ENCODE measurements at regions not wholly inside any gene's neighbourhood (a gene's known extent, or its start where the extent isn't known, plus 50 kb on each side); places are given as distances from the start of the nearest gene placed in this dataset.

- H3K36me3 ChIP-seq: no peaks in the 10 kb centered on the region
- WGBS, 2 donors (ENCODE audit: low coverage in 1 of 2): 75 to 85% methylated on average over 5 of the region's 5 CpGs
- H3K4me1 ChIP-seq: no peaks in the 10 kb centered on the region
- H3K27ac ChIP-seq: no peak overlapping the region
- peaks cover 0 to under 1% (median 0%) of the 10 kb centered on the region in 3 donors for H3K9me3 ChIP-seq
- no peak overlapping the region for H3K4me3 ChIP-seq
- no peak for TF ChIP-seq POLR2AphosphoS5 (IDR thresholded peaks at IDR 0.05)
- TF ChIP-seq POLR2A (IDR thresholded peaks at IDR 0.05): no peak
- TF ChIP-seq EP300 (IDR thresholded peaks at IDR 0.05): no peak
- TF ChIP-seq, protein P1, sequence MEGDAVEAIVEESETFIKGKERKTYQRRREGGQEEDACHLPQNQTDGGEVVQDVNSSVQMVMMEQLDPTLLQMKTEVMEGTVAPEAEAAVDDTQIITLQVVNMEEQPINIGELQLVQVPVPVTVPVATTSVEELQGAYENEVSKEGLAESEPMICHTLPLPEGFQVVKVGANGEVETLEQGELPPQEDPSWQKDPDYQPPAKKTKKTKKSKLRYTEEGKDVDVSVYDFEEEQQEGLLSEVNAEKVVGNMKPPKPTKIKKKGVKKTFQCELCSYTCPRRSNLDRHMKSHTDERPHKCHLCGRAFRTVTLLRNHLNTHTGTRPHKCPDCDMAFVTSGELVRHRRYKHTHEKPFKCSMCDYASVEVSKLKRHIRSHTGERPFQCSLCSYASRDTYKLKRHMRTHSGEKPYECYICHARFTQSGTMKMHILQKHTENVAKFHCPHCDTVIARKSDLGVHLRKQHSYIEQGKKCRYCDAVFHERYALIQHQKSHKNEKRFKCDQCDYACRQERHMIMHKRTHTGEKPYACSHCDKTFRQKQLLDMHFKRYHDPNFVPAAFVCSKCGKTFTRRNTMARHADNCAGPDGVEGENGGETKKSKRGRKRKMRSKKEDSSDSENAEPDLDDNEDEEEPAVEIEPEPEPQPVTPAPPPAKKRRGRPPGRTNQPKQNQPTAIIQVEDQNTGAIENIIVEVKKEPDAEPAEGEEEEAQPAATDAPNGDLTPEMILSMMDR (IDR thresholded peaks at IDR 0.05): no peak
- ATAC-seq: no peak
- no peaks in the 10 kb centered on the region for H3K27me3 ChIP-seq
Observed at GRCh38 chr18:56019908-56020307, 431.9 kb upstream of the TCF4 start.

GRCh38 chr18:56019156-56019555, 431.2 kb upstream of the TCF4 start:
- Histone ChIP-seq H3K4me3 (no peak overlapping the region), H3K9me3 (peaks cover 0 to 8% (median 0%) of the 10 kb centered on the region in 3 donors), H3K27ac (no peak overlapping the region), H3K4me1 (no peaks in the 10 kb centered on the region), H3K36me3 (no peaks in the 10 kb centered on the region), H3K27me3 (no peaks in the 10 kb centered on the region)
- 40 to 55% methylated on average over 1 to 2 of the region's 2 CpGs for WGBS, 2 donors (ENCODE audit: low coverage in 1 of 2)
- no peak for ATAC-seq
- no peak for TF ChIP-seq EP300 (IDR thresholded peaks at IDR 0.05)
- TF ChIP-seq, protein P1 (IDR thresholded peaks at IDR 0.05): no peak
- no peak for TF ChIP-seq POLR2AphosphoS5 (IDR thresholded peaks at IDR 0.05)
- TF ChIP-seq POLR2A (IDR thresholded peaks at IDR 0.05): no peak

DNA sequence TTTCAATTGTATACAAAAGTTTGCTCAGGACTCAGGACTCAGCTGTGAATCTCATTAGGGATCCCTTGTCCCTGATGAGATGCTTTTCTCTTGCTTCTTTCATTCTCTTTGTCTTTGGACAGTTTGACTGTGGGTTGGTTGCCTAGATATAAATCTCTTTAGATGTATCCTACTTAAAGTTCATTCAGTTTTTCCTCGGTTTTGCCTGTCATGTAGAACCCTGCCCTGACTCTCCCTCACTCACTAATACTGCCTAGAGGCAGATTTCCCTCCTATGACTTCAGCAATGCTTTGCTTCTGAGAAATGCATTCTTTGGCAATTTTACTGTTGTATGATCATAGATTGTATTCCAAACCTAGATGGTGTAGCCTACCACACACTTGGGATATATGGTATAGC, 421.4 kb upstream of the TCF4 start:
- TF ChIP-seq POLR2A (IDR thresholded peaks at IDR 0.05): no peak
- no peak for TF ChIP-seq EP300 (IDR thresholded peaks at IDR 0.05)
- TF ChIP-seq, protein P1 (IDR thresholded peaks at IDR 0.05): no peak
- TF ChIP-seq POLR2AphosphoS5 (IDR thresholded peaks at IDR 0.05): no peak
- peaks cover 0 to 19% (median 0%) of the 10 kb centered on the region in 3 donors for H3K9me3 ChIP-seq
- 45 to 80% methylated on average over 1 of the region's 1 CpG for WGBS, 2 donors (ENCODE audit: low coverage in 1 of 2)

DNA sequence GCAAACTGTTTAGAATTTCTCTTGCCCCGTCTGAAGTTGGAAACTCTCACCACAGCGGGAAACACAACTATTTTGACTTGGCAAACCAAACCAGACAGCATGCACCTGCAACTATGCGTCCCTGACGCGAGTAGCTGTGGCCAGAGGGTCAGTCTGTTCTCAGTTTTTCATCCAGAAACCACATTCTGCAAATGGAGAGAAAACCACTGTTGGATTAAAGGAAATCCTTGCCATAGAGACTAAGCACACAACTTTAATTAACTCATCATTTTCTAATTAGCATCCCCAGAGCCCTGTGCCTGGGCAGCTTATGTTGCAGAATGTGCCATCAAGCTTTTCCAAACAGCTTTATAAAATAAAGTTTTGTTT, 415.7 kb upstream of the TCF4 start:
- Histone ChIP-seq H3K27me3 (no peaks in the 10 kb centered on the region), H3K4me1 (peaks cover 0 to 2% (median 0%) of the 10 kb centered on the region in 3 donors), H3K4me3 (no peak overlapping the region), H3K27ac (no peak overlapping the region), H3K36me3 (no peaks in the 10 kb centered on the region), H3K9me3 (no peaks in the 10 kb centered on the region)
- 66 to 72% methylated on average over 5 of the region's 5 CpGs for WGBS, 2 donors (ENCODE audit: low coverage in 1 of 2)
- ATAC-seq: no peak
- TF ChIP-seq POLR2A (IDR thresholded peaks at IDR 0.05) (no peak), EP300 (IDR thresholded peaks at IDR 0.05) (no peak), POLR2AphosphoS5 (IDR thresholded peaks at IDR 0.05) (no peak)
- TF ChIP-seq, protein P1 (IDR thresholded peaks at IDR 0.05): no peak

More for the DNA sequence above, 421.4 kb upstream of the TCF4 start:
- Histone ChIP-seq H3K27me3 (no peaks in the 10 kb centered on the region), H3K4me3 (no peak overlapping the region), H3K27ac (no peak overlapping the region), H3K4me1 (no peaks in the 10 kb centered on the region), H3K36me3 (no peaks in the 10 kb centered on the region)
- ATAC-seq: no peak

DNA sequence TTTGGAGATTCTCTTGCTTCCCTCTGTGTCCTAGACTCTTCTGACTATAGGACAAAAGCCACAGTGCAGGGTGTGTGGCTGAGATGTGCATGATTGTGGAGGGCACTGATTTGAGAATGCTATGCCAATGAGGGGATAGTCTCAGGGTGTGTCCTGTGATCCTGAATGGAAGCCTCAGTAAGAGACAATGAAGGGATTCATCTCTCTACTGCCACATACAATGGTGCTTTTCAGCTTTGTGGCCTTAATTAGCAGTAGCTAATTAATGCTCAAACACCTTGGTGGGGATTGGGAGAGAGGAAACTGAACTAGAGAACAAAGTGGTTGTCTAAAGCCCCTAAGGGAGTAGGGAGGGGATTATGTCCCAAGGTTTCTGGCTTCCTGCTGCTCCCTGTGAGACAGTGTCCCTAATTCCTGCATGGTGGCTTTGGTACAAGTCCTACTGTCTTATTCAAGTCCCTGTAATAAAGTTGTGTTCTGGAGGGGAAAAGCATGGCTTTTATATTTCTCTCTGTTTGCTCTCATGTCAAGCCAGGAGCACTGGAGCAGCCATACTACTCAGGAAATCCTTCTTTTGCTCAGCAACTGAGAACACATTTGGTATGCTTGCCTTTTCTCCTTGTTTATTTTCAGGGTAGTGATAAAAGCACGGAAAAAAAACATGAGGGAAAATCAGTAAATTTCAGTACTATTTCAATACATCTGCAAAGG, 415.2 kb upstream of the TCF4 start:
- no peaks in the 10 kb centered on the region for H3K36me3 ChIP-seq
- no peak for ATAC-seq
- H3K27me3 ChIP-seq: no peaks in the 10 kb centered on the region
- H3K4me3 ChIP-seq: no peak overlapping the region
- TF ChIP-seq POLR2AphosphoS5 (IDR thresholded peaks at IDR 0.05): no peak
- no peak for TF ChIP-seq EP300 (IDR thresholded peaks at IDR 0.05)
- TF ChIP-seq, protein P1 (IDR thresholded peaks at IDR 0.05): no peak
- no peak for TF ChIP-seq POLR2A (IDR thresholded peaks at IDR 0.05)
- H3K27ac ChIP-seq: no peak overlapping the region
- H3K9me3 ChIP-seq: no peaks in the 10 kb centered on the region
- H3K4me1 ChIP-seq: peaks cover 0 to 7% (median under 1%) of the 10 kb centered on the region in 3 donors
- 47 to 100% methylated on average over 1 of the region's 1 CpG for WGBS, 2 donors (ENCODE audit: low coverage in 1 of 2)

Measured in gastroesophageal sphincter (tissue), 4 donors.